ENCODE measurements at regions not wholly inside any gene's neighbourhood (a gene's known extent, or its start where the extent isn't known, plus 50 kb on each side); places are given as distances from the start of the nearest gene placed in this dataset.

DNA sequence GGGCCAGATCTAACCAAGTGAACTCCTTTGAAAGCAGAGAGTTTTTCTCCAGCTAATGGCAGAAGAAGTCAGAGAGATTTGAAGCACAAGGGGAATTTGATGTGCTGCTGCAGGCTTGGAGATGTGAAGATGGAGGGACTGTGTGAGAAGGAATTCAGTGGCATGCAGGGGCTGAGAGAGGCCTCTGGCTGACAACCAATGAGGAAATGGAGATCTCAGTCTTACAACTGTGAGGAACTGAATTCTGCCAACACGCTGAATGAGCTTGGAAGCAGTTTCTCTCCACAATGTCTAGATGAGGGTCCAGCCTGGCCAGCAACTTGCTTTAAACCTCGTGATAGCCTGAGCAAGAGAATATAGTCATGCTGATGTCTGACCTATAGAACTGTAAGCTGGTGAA is 224.1 kb upstream of the DPP10 start:
- Histone ChIP-seq H3K9ac (ENCODE audit: low read length) (no peak overlapping the region), H3K36me3 (replicated peaks; ENCODE audit: insufficient read depth, low read length) (no peaks in the 10 kb centered on the region)
- DNase-seq, result no peak

DNA sequence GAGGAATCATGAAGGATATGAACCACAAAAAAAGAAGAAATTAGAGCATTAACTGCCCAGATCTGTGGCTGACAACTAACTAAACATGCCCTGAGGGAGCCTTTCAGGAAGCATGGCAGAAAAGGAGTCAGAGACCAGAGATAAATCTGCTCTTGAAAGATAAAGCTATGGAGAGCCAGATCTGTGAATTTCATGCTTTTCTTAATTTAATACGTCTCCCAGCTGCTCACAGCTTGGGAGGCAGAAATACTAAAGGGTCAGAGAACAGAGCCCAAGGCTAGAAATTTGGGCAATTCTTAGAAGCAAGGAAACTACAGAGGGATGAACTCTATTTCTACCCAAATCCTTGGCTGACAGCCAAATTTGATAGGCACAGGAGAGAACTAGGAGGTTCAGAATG is 223.0 kb upstream of the DPP10 start:
- Histone ChIP-seq H4K20me1 (ENCODE audit: insufficient read depth, low read length) (no peaks in the 10 kb centered on the region), H2AFZ (ENCODE audit: low read length) (no peak overlapping the region), H3K9ac (ENCODE audit: low read length) (no peak overlapping the region), H3F3A (ENCODE audit: insufficient read depth, low read length) (no peaks in the 10 kb centered on the region), H3K36me3 (replicated peaks; ENCODE audit: insufficient read depth, low read length) (no peaks in the 10 kb centered on the region), H3K4me1 (ENCODE audit: low read length) (no peaks in the 10 kb centered on the region), H3K4me3 (ENCODE audit: low read length) (no peak overlapping the region), H3K79me2 (ENCODE audit: low read length) (no peaks in the 10 kb centered on the region), H3K9me3 (replicated peaks; ENCODE audit: insufficient read depth, low read length) (no peaks in the 10 kb centered on the region), H3K4me2 (ENCODE audit: low read depth, low read length) (no peak overlapping the region), H3K9me2 (replicated peaks; ENCODE audit: insufficient read depth, low read length) (no peaks in the 10 kb centered on the region), H3K27me3 (replicated peaks; ENCODE audit: insufficient read depth, low read length) (no peaks in the 10 kb centered on the region), H3K27ac (ENCODE audit: low read length) (no peak overlapping the region)
- no peak for DNase-seq
- no peak for TF ChIP-seq EZH2 (optimal IDR thresholded peaks at IDR 0.05; ENCODE audit: low read depth, low read length)

More for the DNA sequence above, 224.1 kb upstream of the DPP10 start:
- no peaks in the 10 kb centered on the region for H3K27me3 ChIP-seq (replicated peaks; ENCODE audit: insufficient read depth, low read length)
- no peak overlapping the region for H3K27ac ChIP-seq (ENCODE audit: low read length)
- no peaks in the 10 kb centered on the region for H3F3A ChIP-seq (ENCODE audit: insufficient read depth, low read length)
- H3K4me3 ChIP-seq (ENCODE audit: low read length), result no peak overlapping the region
- no peak overlapping the region for H3K4me2 ChIP-seq (ENCODE audit: low read depth, low read length)
- TF ChIP-seq, protein P1, sequence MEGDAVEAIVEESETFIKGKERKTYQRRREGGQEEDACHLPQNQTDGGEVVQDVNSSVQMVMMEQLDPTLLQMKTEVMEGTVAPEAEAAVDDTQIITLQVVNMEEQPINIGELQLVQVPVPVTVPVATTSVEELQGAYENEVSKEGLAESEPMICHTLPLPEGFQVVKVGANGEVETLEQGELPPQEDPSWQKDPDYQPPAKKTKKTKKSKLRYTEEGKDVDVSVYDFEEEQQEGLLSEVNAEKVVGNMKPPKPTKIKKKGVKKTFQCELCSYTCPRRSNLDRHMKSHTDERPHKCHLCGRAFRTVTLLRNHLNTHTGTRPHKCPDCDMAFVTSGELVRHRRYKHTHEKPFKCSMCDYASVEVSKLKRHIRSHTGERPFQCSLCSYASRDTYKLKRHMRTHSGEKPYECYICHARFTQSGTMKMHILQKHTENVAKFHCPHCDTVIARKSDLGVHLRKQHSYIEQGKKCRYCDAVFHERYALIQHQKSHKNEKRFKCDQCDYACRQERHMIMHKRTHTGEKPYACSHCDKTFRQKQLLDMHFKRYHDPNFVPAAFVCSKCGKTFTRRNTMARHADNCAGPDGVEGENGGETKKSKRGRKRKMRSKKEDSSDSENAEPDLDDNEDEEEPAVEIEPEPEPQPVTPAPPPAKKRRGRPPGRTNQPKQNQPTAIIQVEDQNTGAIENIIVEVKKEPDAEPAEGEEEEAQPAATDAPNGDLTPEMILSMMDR (IDR thresholded peaks at IDR 0.05; ENCODE audit: low read length), result no peak
- TF ChIP-seq EZH2phosphoT487 (IDR thresholded peaks at IDR 0.05; ENCODE audit: low read length) (no peak), EZH2 (optimal IDR thresholded peaks at IDR 0.05; ENCODE audit: low read depth, low read length) (no peak)
- H3K79me2 ChIP-seq (ENCODE audit: low read length), result no peaks in the 10 kb centered on the region
- H3K4me1 ChIP-seq (ENCODE audit: low read length), result no peaks in the 10 kb centered on the region
- H2AFZ ChIP-seq (ENCODE audit: low read length), result no peak overlapping the region
- H3K9me2 ChIP-seq (replicated peaks; ENCODE audit: insufficient read depth, low read length), result no peaks in the 10 kb centered on the region
- no peaks in the 10 kb centered on the region for H4K20me1 ChIP-seq (ENCODE audit: insufficient read depth, low read length)
- no peaks in the 10 kb centered on the region for H3K9me3 ChIP-seq (replicated peaks; ENCODE audit: insufficient read depth, low read length)

DNA sequence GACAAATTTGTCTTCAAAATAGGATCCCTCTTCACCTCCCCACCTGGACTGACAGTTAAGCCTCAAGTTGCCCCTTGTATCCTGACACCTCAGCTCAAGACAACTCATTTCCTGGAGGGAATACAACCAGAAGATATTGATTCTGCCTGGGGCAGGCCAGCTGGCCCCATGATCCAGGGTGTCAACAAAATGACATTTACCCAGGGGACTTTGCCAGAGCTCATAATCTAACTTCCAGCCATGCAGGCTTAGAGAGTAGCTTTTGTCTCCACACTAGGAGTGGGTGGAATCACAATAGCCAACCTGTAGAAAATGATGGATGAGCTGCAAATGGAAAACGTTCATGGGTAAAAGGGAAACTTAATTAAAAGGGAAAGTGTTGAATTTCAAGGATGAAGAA is 220.1 kb upstream of the DPP10 start:
- Histone ChIP-seq H3K4me2 (ENCODE audit: low read depth, low read length) (no peak overlapping the region), H3K27me3 (replicated peaks; ENCODE audit: insufficient read depth, low read length) (no peaks in the 10 kb centered on the region), H4K20me1 (ENCODE audit: insufficient read depth, low read length) (no peaks in the 10 kb centered on the region), H3K9me2 (replicated peaks; ENCODE audit: insufficient read depth, low read length) (no peaks in the 10 kb centered on the region), H3K9me3 (replicated peaks; ENCODE audit: insufficient read depth, low read length) (no peaks in the 10 kb centered on the region), H3K36me3 (replicated peaks; ENCODE audit: insufficient read depth, low read length) (no peaks in the 10 kb centered on the region), H3K27ac (ENCODE audit: low read length) (no peak overlapping the region), H3K4me3 (ENCODE audit: low read length) (no peak overlapping the region), H3K79me2 (ENCODE audit: low read length) (no peaks in the 10 kb centered on the region), H3K4me1 (ENCODE audit: low read length) (no peaks in the 10 kb centered on the region), H3F3A (ENCODE audit: insufficient read depth, low read length) (no peaks in the 10 kb centered on the region), H3K9ac (ENCODE audit: low read length) (no peak overlapping the region), H2AFZ (ENCODE audit: low read length) (no peak overlapping the region)
- TF ChIP-seq, protein P1 (IDR thresholded peaks at IDR 0.05; ENCODE audit: low read length), result no peak
- TF ChIP-seq EZH2phosphoT487 (IDR thresholded peaks at IDR 0.05; ENCODE audit: low read length) (no peak), EZH2 (optimal IDR thresholded peaks at IDR 0.05; ENCODE audit: low read depth, low read length) (no peak)
- DNase-seq, result no peak

DNA sequence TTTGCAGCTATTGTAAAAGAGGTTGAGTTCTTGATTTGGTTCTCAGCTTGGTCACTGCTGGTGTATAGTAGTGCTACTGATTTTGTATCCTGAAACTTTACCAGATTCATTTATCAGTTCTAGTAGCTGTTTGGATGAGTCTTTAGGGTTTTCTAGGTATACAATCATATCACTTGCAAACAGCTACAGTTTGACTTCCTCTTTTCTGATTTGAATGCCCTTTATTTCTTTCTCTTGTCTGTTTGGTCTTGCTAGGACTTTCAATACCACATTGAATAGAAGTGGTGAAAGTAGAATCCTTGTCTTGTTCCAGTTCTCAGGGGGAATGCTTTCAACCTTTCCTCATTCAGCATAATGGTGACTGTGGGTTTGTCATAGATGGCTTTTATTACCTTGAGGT is 210.5 kb upstream of the DPP10 start:
- H3K27me3 ChIP-seq (replicated peaks; ENCODE audit: insufficient read depth, low read length), result no peaks in the 10 kb centered on the region
- H4K20me1 ChIP-seq (ENCODE audit: insufficient read depth, low read length), result no peaks in the 10 kb centered on the region
- no peak overlapping the region for H3K4me3 ChIP-seq (ENCODE audit: low read length)
- no peak for DNase-seq
- no peaks in the 10 kb centered on the region for H3K36me3 ChIP-seq (replicated peaks; ENCODE audit: insufficient read depth, low read length)
- H3F3A ChIP-seq (ENCODE audit: insufficient read depth, low read length), result no peaks in the 10 kb centered on the region
- H3K9ac ChIP-seq (ENCODE audit: low read length), result no peak overlapping the region
- no peak overlapping the region for H2AFZ ChIP-seq (ENCODE audit: low read length)
- H3K4me1 ChIP-seq (ENCODE audit: low read length), result no peaks in the 10 kb centered on the region
- H3K9me2 ChIP-seq (replicated peaks; ENCODE audit: insufficient read depth, low read length), result no peaks in the 10 kb centered on the region
- TF ChIP-seq, protein P1 (IDR thresholded peaks at IDR 0.05; ENCODE audit: low read length), result no peak
- TF ChIP-seq EZH2 (optimal IDR thresholded peaks at IDR 0.05; ENCODE audit: low read depth, low read length) (no peak), EZH2phosphoT487 (IDR thresholded peaks at IDR 0.05; ENCODE audit: low read length) (no peak)
- no peak overlapping the region for H3K27ac ChIP-seq (ENCODE audit: low read length)
- no peak overlapping the region for H3K4me2 ChIP-seq (ENCODE audit: low read depth, low read length)
- no peaks in the 10 kb centered on the region for H3K79me2 ChIP-seq (ENCODE audit: low read length)
- no peaks in the 10 kb centered on the region for H3K9me3 ChIP-seq (replicated peaks; ENCODE audit: insufficient read depth, low read length)
